ENCODE measurements at regions not wholly inside any gene's neighbourhood (a gene's known extent, or its start where the extent isn't known, plus 50 kb on each side); places are given as distances from the start of the nearest gene placed in this dataset.
"Not testable (repeated sequence)": the region's sequence is repeated elsewhere in the genome, so short reads cannot be mapped to it uniquely, and the experiment has no call there.

DNA sequence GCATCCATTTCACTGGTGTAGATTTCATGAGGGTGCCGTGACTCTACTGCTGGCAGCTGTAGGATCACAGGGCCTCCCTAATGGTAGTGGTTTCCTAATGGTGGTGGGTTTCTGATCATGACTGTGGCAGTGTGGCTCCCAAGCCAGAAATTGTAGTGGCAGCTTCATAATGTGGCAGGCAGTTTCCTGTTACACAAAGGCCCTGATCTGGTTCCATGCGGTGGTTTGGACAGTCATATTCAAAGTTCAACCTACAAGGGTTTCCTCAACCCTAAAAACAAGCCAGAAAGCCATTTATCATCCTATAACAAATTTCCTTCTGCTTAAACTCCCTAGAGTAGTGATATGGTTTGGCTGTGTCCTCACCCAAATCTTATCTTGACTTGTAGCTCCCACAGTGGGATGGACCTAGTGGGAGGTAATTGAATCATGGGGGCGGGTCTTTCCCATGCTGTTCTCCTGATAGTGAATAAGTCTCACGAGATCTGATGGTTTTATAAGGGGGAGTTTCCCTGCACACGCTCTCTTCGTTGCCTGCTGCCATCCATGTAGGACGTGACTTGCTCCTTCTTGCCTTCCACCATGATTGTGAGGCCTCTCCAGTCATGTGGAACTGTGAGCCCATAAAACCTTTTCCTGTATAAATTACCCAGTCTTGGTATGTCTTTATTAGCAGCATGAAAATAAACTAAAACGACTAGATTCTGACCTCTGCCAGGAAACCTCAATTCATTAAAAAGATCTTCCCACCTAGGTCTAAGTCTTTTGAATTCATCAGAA lies 257.1 kb downstream of the EFCAB11 start:
- no peak for DNase-seq

GRCh38 chr14:89695846-89696245 lies 258.7 kb downstream of the EFCAB11 start:
- DNase-seq: no peak

GRCh38 chr14:89690139-89690538 lies 264.4 kb downstream of the EFCAB11 start:
- DNase-seq: no peak

DNA sequence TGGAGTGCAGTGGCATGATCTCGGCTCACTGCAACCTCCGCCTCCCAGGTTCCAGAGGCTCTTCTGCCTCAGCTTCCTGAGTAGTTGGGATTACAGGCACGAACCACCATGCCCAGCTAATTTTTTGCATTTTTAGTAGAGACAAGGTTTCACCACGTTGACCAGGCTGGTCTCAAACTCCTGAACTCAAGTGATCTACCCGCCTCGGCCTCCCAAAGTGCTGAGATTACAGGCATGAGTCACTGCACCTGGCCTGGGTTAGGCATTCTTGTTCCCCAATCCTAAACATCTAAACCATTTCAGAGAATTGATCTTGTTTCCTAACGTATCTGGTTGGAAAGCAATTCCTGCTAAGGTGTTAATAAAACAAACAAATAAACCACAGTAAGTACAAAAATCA lies 264.8 kb downstream of the EFCAB11 start:
- DNase-seq: not testable (repeated sequence)

DNA sequence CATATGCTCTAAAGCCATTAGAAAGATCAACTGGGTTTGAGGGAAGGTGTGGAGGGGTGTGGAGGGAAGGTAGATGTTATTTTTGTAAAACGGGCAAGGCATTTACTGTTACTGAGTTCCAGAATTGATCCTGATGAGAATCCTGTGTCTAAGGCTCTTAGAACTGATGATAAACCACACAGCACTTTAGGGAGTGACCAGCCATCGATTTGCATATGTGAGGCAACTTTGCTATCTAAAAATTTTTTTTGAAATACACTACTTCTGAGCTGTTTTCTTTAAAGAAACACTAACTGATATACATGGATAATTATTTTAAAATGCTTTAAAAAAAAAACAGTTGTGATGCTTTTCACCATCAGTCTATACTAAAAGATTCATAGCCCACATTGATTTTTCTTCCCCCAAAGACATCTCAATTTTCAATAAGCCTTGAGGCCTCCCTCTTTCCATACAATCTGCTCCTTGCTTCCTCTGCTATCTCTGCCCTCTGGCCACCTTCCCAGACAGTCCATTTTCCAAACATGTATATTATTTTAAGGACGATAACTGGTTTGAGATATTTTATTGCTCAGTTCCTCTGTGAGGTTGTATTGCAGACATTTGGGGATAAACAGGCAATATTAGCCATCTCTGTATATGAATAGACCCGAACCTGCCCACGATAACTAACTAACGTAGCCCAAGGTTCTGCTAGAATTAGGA lies 265.9 kb downstream of the EFCAB11 start:
- no peak for DNase-seq

DNA sequence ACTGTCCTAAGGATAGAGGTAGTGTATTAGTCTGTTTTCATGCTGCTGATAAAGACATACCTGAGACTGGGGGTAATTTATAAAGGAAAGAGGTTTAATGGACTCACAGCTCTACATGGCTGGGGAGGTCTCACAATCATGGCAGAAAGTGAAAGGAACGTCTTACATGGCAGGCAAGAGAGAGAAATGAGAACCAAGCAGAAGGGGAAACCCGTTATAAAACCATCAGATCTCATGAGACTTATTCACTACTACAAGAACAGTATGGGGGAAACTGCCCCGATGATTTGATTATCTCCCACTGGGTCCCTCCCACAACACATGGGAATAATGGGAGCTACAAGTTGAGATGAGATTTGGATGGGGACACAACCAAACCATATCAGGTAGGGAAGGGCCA lies 267.4 kb downstream of the EFCAB11 start:
- DNase-seq: not testable (repeated sequence)

DNA sequence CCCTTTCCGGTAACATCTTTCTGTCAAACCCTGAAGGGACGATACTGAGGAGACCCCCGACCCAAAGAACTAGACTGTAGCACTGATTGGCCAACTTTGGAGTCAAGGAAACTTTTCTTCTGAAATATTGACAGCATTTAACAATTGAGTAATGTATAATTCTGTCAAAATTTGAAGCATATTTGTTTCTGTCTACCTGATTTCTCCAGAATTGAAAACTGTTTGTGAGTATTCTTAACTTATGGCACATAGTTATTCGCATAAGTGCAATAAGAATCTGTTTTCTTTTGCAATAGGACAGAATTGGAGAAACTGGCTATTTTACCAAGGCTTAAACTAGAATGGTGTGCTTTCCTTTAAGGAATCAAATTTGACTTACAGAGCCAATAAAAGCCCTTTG lies 267.1 kb upstream of the FOXN3 start:
- no peak for DNase-seq

DNA sequence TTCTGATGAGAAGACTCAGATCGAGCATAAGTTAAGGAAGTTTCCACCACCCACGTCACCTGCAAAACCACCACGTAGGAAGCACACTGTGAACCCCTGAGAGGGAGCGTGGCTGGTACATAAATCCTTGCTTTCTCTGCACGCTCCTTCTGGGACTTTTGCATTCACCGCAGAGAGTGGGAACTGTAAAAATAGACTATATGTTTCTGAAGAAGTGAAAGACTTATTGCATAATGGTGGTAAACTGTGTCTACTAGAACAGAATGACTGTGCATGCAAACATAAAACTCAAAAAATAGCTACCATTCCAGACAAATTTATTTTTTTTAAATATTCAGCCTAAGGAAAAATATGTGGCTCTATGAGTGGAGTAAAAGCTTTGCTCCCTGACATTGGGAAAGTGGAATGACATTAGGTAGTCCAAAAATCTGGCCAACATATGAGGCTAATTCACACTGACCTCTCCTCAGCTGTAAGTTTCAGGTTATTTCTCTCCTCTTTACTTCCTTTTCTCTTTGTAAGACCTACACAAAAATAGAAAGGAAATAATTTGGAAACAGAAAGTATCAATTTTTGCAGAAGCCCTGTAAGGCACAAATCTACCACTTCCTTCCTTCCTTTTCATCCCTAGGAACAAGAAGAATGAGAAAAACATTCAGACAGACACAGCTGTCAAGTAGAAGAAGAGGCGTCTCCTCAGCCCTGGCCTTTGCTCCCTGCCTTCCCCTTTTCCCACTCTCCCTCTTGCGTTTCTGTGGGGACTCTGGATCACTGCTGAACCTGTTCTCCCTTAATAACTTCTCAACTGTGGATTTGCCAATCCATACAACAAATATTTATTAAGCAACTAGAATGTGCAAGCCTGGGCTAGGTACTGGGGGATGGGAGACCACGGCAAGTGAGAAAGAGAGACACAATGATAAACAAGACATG lies 264.3 kb upstream of the FOXN3 start:
- no peak for DNase-seq

- DNase-seq: no peak
These were observed 263.1 kb upstream of the FOXN3 start for GRCh38 chr14:89680156-89680555.

DNA sequence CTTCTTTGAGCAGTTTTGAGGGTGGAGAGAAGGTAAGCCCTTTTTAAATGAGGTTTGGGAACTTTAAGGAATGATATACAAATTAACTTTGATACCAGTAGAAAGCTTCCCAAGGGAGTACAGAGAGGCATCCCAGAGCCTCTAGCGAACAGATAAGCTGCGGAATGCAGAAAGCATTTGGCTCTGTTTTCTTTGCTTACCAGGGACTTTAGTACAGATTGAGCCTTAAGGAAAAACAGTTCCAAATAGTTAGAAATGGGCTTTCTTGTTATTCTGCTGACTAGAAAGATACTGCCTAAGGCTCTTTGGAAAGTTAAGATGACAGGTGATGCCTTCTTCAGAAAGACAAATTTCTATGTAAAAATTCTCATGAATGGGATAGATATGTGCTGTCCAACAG lies 261.7 kb upstream of the FOXN3 start:
- no peak for DNase-seq

GRCh38 chr14:89675590-89675989 lies 258.6 kb upstream of the FOXN3 start:
- DNase-seq: no peak

DNA sequence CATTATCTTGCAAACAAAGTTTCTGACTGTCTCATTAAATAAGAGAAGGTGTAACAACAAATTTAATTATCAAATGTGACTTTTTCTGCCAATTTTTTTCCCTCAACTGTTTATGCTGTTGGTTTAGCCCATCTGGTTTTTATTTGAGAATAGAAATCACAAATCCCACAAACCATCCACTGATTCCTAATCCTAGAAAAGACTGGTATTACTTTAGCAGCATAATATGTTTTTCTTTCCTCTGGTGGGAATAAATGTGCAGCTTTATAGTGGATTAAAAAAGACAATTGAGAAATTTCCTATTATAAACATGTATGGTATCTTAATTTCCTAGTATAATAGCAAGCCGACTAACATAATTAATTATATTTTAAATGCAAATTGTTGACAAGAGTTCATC lies 257.9 kb upstream of the FOXN3 start:
- DNase-seq: no peak

- DNase-seq: no peak
These were observed 257.2 kb upstream of the FOXN3 start for GRCh38 chr14:89674240-89674639.

GRCh38 chr14:89673512-89674225 lies 256.6 kb upstream of the FOXN3 start:
- no peak for DNase-seq

- no peak for DNase-seq
These were observed 255.8 kb upstream of the FOXN3 start for GRCh38 chr14:89672636-89673511.

DNA sequence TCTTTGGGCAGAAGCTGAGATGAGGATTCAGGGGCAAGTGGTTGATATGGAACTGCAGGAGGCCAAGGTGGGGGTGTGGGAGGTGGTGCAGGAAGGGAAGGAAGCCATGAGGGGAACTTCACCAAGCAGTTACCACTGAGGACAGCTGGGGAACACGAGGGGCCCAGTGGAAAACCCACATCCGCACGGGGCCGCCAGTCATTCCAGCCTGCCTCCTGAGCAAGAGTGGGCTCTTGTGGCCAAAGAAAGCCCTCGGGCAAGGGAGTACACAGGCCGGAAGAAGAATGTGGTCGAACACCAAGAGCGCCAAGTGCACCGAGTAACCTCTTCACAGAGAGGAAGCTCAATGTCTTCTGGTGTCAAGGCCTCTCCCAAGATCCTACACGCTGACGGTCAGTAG lies 252.2 kb upstream of the FOXN3 start:
- no peak for DNase-seq

GRCh38 chr14:89667983-89668382 lies 250.9 kb upstream of the FOXN3 start:
- no peak for DNase-seq

GRCh38 chr14:89665300-89666081 lies 248.5 kb upstream of the FOXN3 start:
- not testable (repeated sequence) for DNase-seq

DNA sequence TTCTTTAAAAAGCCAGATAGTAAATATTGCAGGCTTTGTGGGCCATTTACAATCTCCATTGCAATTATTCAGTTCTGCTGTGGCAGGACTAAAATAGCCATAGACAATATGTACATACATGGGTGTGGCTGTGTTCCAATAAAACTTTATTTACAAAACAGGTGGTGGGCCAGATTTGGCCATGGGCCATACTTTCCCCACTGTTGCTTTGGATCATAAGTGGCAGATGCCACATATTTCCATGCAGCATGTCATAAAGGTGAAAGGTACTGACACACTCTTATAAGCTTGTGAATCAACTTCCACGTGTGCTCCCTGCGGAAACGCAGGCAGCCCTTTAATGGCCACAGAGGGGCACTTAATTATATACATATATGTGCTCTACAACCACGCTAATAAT lies 244.4 kb upstream of the FOXN3 start:
- DNase-seq: no peak

GRCh38 chr14:89660625-89661233 lies 243.7 kb upstream of the FOXN3 start:
- not testable (repeated sequence) for DNase-seq
